ENCODE measurements at regions not wholly inside any gene's neighbourhood (a gene's known extent, or its start where the extent isn't known, plus 50 kb on each side); places are given as distances from the start of the nearest gene placed in this dataset.

- Histone ChIP-seq H3K27me3 (ENCODE audit: control insufficient read depth, insufficient read depth, low read length) (no peaks in the 10 kb centered on the region), H3K4me1 (ENCODE audit: control insufficient read depth in 2 of 3, insufficient read depth in 2 of 3, low read depth in 1 of 3, low read length in 3 of 3) (no peaks in the 10 kb centered on the region), H3K27ac (ENCODE audit: low read depth in 2 of 2, low read length in 2 of 2) (no peak overlapping the region), H3K9me3 (ENCODE audit: control insufficient read depth in 2 of 3, insufficient read depth in 1 of 3, low read length in 3 of 3) (no peaks in the 10 kb centered on the region), H3K9ac (ENCODE audit: low read length in 3 of 3) (no peak overlapping the region), H3K4me3 (ENCODE audit: low read length in 3 of 3) (no peak overlapping the region), H3K36me3 (ENCODE audit: control insufficient read depth in 2 of 3, insufficient read depth in 3 of 3, low read length in 3 of 3) (no peaks in the 10 kb centered on the region)
- no peak for FAIRE-seq
- no peak for TF ChIP-seq CTCF (IDR thresholded peaks at IDR 0.05; ENCODE audit: borderline replicate concordance, extremely low read depth, insufficient read depth)
- intact Hi-C loops (cut with DNase I) = no loop called here
- DNase-seq = no peak
Measured at GRCh38 chr6:99846006-99846405, 148.0 kb downstream of the MCHR2 start.

GRCh38 chr6:99850841-99851240, 143.2 kb downstream of the MCHR2 start:
- no peaks in the 10 kb centered on the region for H3K4me1 ChIP-seq (ENCODE audit: control insufficient read depth in 2 of 3, insufficient read depth in 2 of 3, low read depth in 1 of 3, low read length in 3 of 3)
- no peak overlapping the region for H3K4me3 ChIP-seq (ENCODE audit: low read length in 3 of 3)
- FAIRE-seq (no peak), DNase-seq (no peak)
- TF ChIP-seq CTCF (IDR thresholded peaks at IDR 0.05; ENCODE audit: borderline replicate concordance, extremely low read depth, insufficient read depth) = no peak
- no peaks in the 10 kb centered on the region for H3K36me3 ChIP-seq (ENCODE audit: control insufficient read depth in 2 of 3, insufficient read depth in 3 of 3, low read length in 3 of 3)
- no peaks in the 10 kb centered on the region for H3K27me3 ChIP-seq (ENCODE audit: control insufficient read depth, insufficient read depth, low read length)
- intact Hi-C loops (cut with DNase I) = no loop called here
- H3K9ac ChIP-seq (ENCODE audit: low read length in 3 of 3) = no peak overlapping the region
- no peaks in the 10 kb centered on the region for H3K9me3 ChIP-seq (ENCODE audit: control insufficient read depth in 2 of 3, insufficient read depth in 1 of 3, low read length in 3 of 3)
- no peak overlapping the region for H3K27ac ChIP-seq (ENCODE audit: low read depth in 2 of 2, low read length in 2 of 2)

- Histone ChIP-seq H3K27ac (ENCODE audit: low read depth in 2 of 2, low read length in 2 of 2) (no peak overlapping the region), H3K27me3 (ENCODE audit: control insufficient read depth, insufficient read depth, low read length) (no peaks in the 10 kb centered on the region), H3K36me3 (ENCODE audit: control insufficient read depth in 2 of 3, insufficient read depth in 3 of 3, low read length in 3 of 3) (no peaks in the 10 kb centered on the region), H3K9ac (ENCODE audit: low read length in 3 of 3) (no peak overlapping the region), H3K4me3 (ENCODE audit: low read length in 3 of 3) (no peak overlapping the region), H3K4me1 (ENCODE audit: control insufficient read depth in 2 of 3, insufficient read depth in 2 of 3, low read depth in 1 of 3, low read length in 3 of 3) (no peaks in the 10 kb centered on the region), H3K9me3 (ENCODE audit: control insufficient read depth in 2 of 3, insufficient read depth in 1 of 3, low read length in 3 of 3) (no peaks in the 10 kb centered on the region)
- TF ChIP-seq CTCF (IDR thresholded peaks at IDR 0.05; ENCODE audit: borderline replicate concordance, extremely low read depth, insufficient read depth) = no peak
- no peak for DNase-seq
- FAIRE-seq = no peak
- intact Hi-C loops (cut with DNase I) = no loop called here
Measured at GRCh38 chr6:99852031-99852430, 142.0 kb downstream of the MCHR2 start.

DNA sequence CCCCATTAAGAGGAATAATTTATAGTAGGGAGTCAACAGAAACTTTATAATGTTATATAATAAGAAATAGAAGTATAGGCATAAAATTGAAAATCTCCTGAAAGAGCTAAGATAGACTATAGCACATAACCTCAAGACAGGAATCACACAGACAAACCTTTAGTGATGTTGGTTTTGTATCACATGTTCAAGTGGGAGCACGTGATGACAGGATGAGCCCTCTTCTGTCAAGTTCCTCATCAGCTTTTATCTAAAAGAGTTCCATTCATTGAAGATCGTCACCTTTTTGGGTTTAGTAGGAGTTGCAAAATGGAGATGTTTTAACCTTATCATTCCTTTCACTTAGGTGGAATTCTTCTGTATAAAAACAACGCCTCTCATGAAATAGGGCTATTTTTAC, 127.0 kb downstream of the MCHR2 start:
- intact Hi-C loops (cut with DNase I) = no loop called here
- TF ChIP-seq CTCF (IDR thresholded peaks at IDR 0.05; ENCODE audit: borderline replicate concordance, extremely low read depth, insufficient read depth) = no peak
- Histone ChIP-seq H3K9me3 (ENCODE audit: control insufficient read depth in 2 of 3, insufficient read depth in 1 of 3, low read length in 3 of 3) (no peaks in the 10 kb centered on the region), H3K27ac (ENCODE audit: low read depth in 2 of 2, low read length in 2 of 2) (no peak overlapping the region), H3K4me3 (ENCODE audit: low read length in 3 of 3) (no peak overlapping the region), H3K4me1 (ENCODE audit: control insufficient read depth in 2 of 3, insufficient read depth in 2 of 3, low read depth in 1 of 3, low read length in 3 of 3) (no peaks in the 10 kb centered on the region), H3K27me3 (ENCODE audit: control insufficient read depth, insufficient read depth, low read length) (peaks cover 3% of the 10 kb centered on the region), H3K36me3 (ENCODE audit: control insufficient read depth in 2 of 3, insufficient read depth in 3 of 3, low read length in 3 of 3) (no peaks in the 10 kb centered on the region), H3K9ac (ENCODE audit: low read length in 3 of 3) (no peak overlapping the region)
- FAIRE-seq (no peak), DNase-seq (no peak)

Data from kidney (tissue), 13 donors.